ENCODE measurements at regions not wholly inside any gene's neighbourhood (a gene's known extent, or its start where the extent isn't known, plus 50 kb on each side); places are given as distances from the start of the nearest gene placed in this dataset.

- H2AK9ac ChIP-seq (replicated peaks; ENCODE audit: low read depth, low read length, poor library complexity), result no peak overlapping the region
- CTCF ChIA-PET, result no interaction called here
- in situ Hi-C loops (cut with MboI; ENCODE audit: low sequenced_read_pairs) (no loop called here), dilution Hi-C loops (cut with HindIII; ENCODE audit: low sequenced_read_pairs, unreplicated experiment) (no loop called here), intact Hi-C loops (cut with micrococcal nuclease) (no loop called here)
- H3K4ac ChIP-seq (ENCODE audit: low read depth, low read length), result no peak overlapping the region
- H3K9me1 ChIP-seq (ENCODE audit: insufficient read depth, low read length), result no peaks in the 10 kb centered on the region
- H3K14ac ChIP-seq (replicated peaks; ENCODE audit: low read depth, low read length), result no peak overlapping the region
- H3K56ac ChIP-seq (ENCODE audit: extremely low read depth, insufficient read depth, low read length), result no peak overlapping the region
- H3K4me3 ChIP-seq (ENCODE audit: insufficient read depth, low read depth, low read length), result no peak overlapping the region
- no peak overlapping the region for H3K18ac ChIP-seq (ENCODE audit: low read depth, low read length)
- peaks cover 30% of the 10 kb centered on the region for H3K27me3 ChIP-seq (ENCODE audit: control insufficient read depth, insufficient read depth, low read length)
- H3K9ac ChIP-seq (ENCODE audit: low read depth, low read length), result no peak overlapping the region
- H3K4me2 ChIP-seq (ENCODE audit: low read depth, low read length), result no peak overlapping the region
- no peaks in the 10 kb centered on the region for H4K20me1 ChIP-seq (ENCODE audit: insufficient read depth, low read length)
- H3K27ac ChIP-seq (ENCODE audit: insufficient read depth, low read length), result no peak overlapping the region
- no peak for ATAC-seq (ENCODE audit: low read depth)
- no peak overlapping the region for H4K8ac ChIP-seq (ENCODE audit: low read depth in 2 of 2, low read length in 2 of 2)
- BruUV-seq (replicated peaks), result no TSS peak
- POLR2A ChIA-PET (ENCODE audit: unreplicated experiment), result no interaction called here
- no peak overlapping the region for H2BK120ac ChIP-seq (ENCODE audit: low read depth, low read length)
- no peak overlapping the region for H4K91ac ChIP-seq (ENCODE audit: insufficient read depth, low read depth, low read length)
- no peaks in the 10 kb centered on the region for H3K79me1 ChIP-seq (ENCODE audit: low read depth in 1 of 2, low read length in 2 of 2)
- H3K9me3 ChIP-seq (ENCODE audit: control insufficient read depth, insufficient read depth, low read length), result no peaks in the 10 kb centered on the region
- no peak overlapping the region for H2BK20ac ChIP-seq (ENCODE audit: low read depth, low read length)
- WGBS, 2 experiments (ENCODE audit: extremely low coverage in 2 of 2, insufficient read length in 1 of 2), result 24% methylated on average over 5 of the region's 9 CpGs; no CpG with 5 or more reads in 1 of the 2 experiments
- H4K5ac ChIP-seq (ENCODE audit: low read depth, low read length), result no peak overlapping the region
- H2BK15ac ChIP-seq (ENCODE audit: low read depth, low read length), result no peak overlapping the region
- no peaks in the 10 kb centered on the region for H3K4me1 ChIP-seq (ENCODE audit: control insufficient read depth, insufficient read depth, low read length)
- H3K23ac ChIP-seq (ENCODE audit: low read depth, low read length), result no peak overlapping the region
- H2BK5ac ChIP-seq (ENCODE audit: low read depth, low read length, poor library complexity, severe bottlenecking), result no peak overlapping the region
- TF ChIP-seq CEBPB (IDR thresholded peaks at IDR 0.05; ENCODE audit: low read depth, low read length), result no peak
- no peak overlapping the region for H2AK5ac ChIP-seq (ENCODE audit: low read depth, low read length)
- DNase-seq, result no peak
- H2AFZ ChIP-seq (replicated peaks; ENCODE audit: low read length, poor library complexity), result no peak overlapping the region
- H3K36me3 ChIP-seq (ENCODE audit: control insufficient read depth, insufficient read depth, low read length), result no peaks in the 10 kb centered on the region
These were observed 199.7 kb downstream of the IRS2 start for GRCh38 chr13:109586509-109587346.

Measured in IMR-90 (cell line).